ENCODE measurements at regions not wholly inside any gene's neighbourhood (a gene's known extent, or its start where the extent isn't known, plus 50 kb on each side); places are given as distances from the start of the nearest gene placed in this dataset.

DNA sequence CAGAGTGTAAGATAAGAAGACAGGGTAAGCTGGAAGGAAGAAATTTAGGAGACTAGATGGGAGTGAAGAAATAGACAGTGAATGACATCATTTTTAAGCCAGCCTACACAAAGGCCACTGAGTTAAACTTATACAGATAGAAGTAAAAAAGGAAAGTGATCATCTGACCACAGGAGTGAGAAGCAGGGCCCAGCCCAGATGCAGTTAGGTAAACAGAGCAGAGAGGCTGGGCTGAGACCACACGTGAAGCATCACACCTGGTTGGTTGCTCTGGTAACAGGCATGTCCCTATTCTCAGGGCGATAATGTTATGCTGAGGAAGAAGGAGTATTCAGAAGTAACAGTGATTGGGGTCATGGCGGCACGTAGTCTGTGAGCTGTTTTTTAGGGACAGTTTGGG, 1079.4 kb downstream of the AACS start:
- TF ChIP-seq, protein P1, sequence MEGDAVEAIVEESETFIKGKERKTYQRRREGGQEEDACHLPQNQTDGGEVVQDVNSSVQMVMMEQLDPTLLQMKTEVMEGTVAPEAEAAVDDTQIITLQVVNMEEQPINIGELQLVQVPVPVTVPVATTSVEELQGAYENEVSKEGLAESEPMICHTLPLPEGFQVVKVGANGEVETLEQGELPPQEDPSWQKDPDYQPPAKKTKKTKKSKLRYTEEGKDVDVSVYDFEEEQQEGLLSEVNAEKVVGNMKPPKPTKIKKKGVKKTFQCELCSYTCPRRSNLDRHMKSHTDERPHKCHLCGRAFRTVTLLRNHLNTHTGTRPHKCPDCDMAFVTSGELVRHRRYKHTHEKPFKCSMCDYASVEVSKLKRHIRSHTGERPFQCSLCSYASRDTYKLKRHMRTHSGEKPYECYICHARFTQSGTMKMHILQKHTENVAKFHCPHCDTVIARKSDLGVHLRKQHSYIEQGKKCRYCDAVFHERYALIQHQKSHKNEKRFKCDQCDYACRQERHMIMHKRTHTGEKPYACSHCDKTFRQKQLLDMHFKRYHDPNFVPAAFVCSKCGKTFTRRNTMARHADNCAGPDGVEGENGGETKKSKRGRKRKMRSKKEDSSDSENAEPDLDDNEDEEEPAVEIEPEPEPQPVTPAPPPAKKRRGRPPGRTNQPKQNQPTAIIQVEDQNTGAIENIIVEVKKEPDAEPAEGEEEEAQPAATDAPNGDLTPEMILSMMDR (IDR thresholded peaks at IDR 0.05) = no peak

GRCh38 chr12:126147321-126147720, 1082.1 kb downstream of the AACS start:
- H3K4me3 ChIP-seq = no peak overlapping the region
- TF ChIP-seq, protein P1 (IDR thresholded peaks at IDR 0.05) = no peak
- H3K27ac ChIP-seq = no peak overlapping the region
- DNase-seq (ENCODE audit: low spot score) = no peak

More for the DNA sequence above, 1079.4 kb downstream of the AACS start:
- Histone ChIP-seq H3K4me3 (no peak overlapping the region), H3K27ac (no peak overlapping the region)
- DNase-seq (ENCODE audit: low spot score) = no peak

DNA sequence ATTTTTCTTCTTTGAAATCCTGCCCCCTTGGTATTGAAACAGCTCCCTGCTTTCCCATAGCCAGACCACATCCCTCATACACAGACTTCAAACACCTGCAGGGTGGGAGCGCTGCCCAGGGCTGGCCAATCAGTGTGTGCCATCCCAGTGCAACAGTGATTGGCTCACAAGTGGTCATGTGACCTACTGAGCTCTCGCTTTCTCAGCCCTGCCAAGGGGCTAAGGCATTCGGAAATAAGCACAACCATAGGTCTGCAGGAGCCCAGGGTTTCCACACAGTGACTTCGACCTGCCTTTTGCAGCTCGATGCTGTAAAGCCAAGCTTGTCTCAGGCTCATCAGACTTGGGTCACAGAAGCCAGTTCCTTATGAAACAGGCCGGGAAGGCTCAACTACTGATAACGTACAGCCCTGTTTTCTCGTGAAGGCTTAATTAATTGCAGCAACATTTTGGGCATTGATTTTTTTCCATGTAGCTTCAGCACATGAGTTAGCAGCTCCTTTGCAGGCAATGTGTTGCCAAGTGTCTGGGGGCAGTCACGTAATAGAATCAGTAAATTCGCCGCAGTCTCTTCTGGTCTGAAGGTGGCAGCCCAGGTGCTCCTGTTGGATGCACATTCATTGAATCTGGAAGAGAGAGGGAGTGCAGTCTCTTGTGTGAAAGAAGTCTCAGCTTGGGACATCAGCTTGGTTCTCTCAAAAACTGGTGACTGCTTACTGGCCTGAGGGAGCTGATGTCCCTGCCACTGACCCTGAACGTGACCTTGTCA, 1091.8 kb downstream of the AACS start:
- Histone ChIP-seq H3K27ac (no peak overlapping the region), H3K4me3 (no peak overlapping the region)
- TF ChIP-seq, protein P1 (IDR thresholded peaks at IDR 0.05) = no peak
- no peak for DNase-seq (ENCODE audit: low spot score)

DNA sequence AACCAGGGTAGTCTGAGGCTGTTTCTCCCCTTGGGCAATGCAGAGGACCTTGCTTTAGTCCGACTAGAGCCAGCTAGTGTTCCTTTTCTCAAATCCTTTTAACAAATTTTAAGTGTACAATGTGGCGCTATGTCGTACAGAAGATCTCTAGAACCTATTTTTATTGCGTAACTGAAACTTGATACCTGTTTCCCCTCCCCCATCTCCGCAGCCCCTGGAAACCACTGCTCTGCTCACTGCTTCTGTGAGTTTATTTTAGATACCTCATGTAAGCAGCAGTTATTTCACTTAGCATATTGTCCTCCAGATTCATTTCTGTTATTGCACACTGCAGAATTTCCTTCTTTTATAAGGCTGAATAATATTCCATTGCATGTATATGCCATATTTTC, 1092.3 kb downstream of the AACS start:
- no peak for DNase-seq (ENCODE audit: low spot score)
- Histone ChIP-seq H3K4me3 (no peak overlapping the region), H3K27ac (no peak overlapping the region)
- TF ChIP-seq, protein P1 (IDR thresholded peaks at IDR 0.05) = no peak

GRCh38 chr12:126159139-126159538, 1093.9 kb downstream of the AACS start:
- Histone ChIP-seq H3K4me3 (no peak overlapping the region), H3K27ac (no peak overlapping the region)
- no peak for DNase-seq (ENCODE audit: low spot score)
- TF ChIP-seq, protein P1 (IDR thresholded peaks at IDR 0.05) = no peak

- H3K27ac ChIP-seq = no peak overlapping the region
- TF ChIP-seq, protein P1 (IDR thresholded peaks at IDR 0.05) = no peak
- no peak overlapping the region for H3K4me3 ChIP-seq
- DNase-seq (ENCODE audit: low spot score) = no peak
Measured at GRCh38 chr12:126160912-126161311, 1095.7 kb downstream of the AACS start.

DNA sequence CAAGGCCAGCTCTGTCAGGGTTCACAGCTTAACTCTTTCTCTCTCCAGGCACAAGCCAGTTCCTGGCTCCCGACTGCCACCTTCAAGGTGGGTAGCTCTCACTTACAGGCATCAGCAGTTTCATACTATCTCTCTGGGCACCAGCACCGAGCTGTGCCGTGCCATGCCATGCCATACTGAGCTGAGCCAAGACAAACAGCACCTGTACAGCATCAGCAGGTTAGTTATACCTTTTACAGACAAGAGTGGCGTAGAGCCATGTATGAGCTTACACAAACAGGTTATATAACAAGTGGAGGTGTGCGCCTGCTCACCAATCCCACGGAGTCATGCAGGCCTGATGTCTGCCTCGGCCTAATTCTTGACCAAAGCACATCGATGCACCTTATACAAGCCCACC, 1098.7 kb downstream of the AACS start:
- DNase-seq (ENCODE audit: low spot score) = no peak
- no peak overlapping the region for H3K4me3 ChIP-seq
- TF ChIP-seq, protein P1 (IDR thresholded peaks at IDR 0.05) = no peak
- no peak overlapping the region for H3K27ac ChIP-seq

All from coronary artery (tissue), 2 donors.